SKM-1 treated with dmso at 0.1 percent for 144 hours (cell line): ENCODE measurements at regions not wholly inside any gene's neighbourhood (a gene's known extent, or its start where the extent isn't known, plus 50 kb on each side); places are given as distances from the start of the nearest gene placed in this dataset.
A peak's percentile ranks its signal among the peaks of the same experiment; 100 is the strongest.
"Not testable (repeated sequence)": the region's sequence is repeated elsewhere in the genome, so short reads cannot be mapped to it uniquely, and the experiment has no call there.

ENCODE experiments used
- DNase-seq: peaks from one replicate; lab custom pipeline; 2025; ENCODE audit not compliant: unreplicated experiment; lab: John Stamatoyannopoulos, UW

DNA sequence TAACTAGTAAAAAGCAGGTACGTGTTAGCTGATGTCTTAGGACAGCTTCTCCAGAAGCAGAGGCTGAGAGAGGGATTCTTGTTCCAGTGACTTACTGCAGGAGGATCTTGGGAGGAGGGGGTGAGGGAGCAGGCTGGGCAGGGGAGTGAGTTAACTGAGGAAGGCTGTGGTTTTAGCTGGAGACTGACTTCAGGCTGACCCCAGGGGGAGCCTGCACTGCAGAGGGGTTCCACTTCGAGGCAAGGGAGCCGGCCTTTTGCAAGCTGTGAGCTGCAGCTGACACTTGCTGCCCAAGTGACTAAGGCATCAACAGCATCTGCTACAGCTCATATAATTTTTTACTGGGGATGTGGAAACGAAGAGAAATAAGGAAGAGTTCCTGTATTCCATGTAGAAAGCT, 50.4 kb upstream of the SOD1 start:
- peak; percentile 11 for DNase-seq

DNA sequence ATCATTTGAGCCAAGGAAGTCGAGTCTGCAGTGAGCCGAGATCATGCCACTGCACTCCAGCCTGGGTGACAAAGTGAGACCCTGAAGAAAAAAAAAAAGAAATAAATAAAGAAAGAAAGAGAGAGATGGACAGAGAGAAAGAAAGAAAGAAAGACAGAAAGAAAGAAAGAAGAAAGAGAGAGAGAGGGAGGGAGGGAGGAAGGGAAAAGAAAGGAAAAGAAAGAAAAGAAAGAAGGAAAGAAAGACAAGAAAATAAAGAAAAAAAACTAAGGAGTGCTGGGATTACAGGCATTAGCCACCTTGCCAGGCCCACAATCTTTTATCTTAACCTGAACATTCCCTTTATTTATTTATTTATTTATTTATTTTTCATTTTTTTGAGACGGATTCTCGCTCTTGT, 51.7 kb upstream of the SOD1 start:
- DNase-seq: no peak

DNA sequence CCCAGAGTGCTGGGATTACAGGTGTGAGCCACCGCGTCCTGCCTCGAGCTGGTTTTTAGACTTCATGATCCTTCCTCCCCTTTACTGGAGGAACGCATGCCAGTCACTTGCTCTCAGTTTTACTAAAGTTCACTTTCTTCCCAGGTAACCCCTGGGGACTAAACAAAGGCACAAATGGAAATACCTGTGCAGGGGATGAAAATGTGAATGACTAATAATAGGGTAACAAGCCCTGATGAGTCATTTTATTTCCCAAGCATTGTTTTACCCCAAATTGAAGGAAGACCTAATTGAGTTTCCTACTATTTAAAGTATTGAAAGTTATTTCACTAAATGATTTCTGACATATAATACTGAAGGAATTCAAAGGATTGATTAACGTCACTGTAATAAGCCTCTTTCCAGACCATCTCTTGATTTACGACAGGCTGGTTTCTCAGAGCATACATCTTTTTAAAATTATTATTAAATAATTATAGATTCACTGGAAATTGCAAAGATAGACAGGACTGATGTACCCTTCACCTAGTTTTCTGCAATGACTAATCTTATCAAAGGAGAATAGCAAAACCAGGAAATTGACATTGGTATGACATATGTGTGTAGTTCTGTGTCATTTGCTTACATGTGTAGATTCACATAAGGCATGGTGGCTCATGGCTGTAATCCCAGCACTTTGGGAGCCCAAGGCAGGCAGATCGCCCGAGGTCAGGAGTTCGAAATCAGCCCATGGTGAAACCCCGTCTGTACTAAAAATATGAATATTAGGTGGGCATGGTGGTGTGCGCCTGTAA, 53.2 kb upstream of the SOD1 start:
- no peak for DNase-seq

DNA sequence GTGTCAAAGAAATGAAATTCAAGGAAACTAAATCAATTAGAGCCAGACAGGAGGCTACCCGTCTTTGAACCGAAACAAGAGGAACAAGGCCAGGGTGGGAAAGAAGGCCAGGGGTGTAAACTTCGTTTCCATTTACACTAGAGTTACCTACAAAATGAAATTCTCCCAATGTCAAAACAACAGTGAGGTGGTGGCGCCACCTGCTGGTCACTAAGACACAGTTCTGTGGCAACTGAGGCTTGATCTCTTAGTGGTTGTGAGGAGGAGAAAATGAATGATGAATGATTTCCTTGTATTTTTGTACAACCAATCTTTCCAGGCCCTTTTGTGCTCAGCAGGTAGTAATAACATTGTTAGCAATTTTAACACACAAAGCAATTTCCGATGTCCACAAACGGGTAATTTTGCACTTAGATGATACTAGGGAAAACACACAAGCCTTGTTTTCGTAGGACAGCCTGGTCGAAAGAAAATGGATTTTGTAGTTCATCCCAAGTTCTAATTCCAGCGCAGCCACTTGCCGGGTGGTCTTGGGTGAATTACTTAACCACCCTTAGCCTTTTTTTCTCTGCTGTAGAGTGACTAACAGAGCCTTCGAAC, 54.8 kb upstream of the SOD1 start:
- peak; percentile 65 for DNase-seq

DNA sequence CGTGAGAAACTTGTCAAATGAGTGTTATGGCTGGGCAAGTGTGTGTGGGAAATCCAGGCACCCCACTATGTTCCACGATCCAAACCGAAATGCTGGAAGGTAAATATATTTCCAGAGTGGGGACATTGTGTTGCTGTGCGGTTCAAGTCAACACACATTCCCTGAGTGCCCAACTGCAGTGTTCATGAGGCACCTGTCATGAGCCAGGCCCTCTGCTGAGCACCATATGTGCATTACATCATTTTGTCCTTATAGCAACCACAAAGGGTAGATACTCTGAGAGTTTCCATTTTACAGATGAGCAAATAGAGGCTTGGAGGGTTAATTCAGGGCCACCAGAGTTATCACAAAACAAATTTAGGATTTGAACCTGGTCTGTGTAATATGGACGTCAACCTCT, 59.9 kb upstream of the SOD1 start:
- DNase-seq: no peak

DNA sequence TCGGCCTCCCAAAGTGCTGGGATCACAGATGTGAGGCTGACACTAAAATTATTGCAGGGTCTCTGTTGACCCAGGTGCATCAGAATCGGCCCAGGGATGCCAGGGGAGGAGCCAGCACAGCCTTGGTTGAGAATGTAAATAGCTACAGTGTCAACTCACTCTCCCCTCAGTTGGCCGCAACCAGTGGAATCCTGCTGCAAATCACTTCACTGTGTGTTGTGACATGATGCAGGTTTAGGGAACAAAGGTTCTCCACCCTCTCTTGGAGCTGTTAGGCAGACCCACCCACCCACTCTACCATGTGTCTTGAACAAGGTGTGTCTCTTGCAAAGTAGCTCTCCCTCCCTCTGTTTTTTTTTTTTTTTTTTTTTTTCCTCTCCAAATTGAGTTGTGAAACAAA, 60.5 kb upstream of the SOD1 start:
- DNase-seq: no peak

DNA sequence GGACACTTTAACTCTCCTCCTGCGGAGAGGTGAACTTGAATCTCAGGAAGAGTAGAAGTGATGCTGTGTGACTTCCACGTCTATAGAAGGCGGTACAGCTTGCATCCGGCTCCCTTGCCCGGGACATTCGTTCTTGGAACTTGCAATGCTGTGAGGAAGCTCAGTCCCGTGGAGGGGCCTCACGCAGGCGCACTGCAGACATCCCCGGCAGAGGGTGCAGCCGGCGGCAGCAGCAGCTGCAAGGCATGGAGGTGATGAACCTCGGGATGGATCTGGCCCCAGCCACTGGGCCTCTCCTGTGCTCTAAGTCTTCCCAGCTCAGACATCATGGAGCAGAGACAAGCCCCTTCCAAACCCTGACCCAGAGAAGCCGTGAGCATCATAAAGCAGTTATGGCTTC, 61.8 kb upstream of the SOD1 start:
- DNase-seq: no peak

DNA sequence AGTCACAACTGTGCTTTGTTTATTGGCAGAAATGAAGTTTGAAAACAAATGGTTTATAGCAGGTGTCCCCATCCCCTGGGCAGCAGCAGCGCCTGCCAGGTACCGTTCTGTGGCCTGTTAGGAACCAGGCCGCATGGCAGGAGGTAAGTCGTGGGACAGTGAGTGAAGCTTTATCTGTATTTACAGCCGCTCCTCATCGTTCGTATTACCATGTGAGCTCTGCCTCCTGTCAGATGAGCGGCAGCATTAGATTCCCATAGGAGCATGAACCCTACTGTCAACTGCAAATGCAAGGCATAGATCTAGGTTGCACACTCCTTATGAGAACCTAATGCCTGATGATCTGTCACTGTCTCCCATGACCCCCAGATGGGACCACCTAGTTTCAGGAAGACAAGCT, 63.4 kb upstream of the SOD1 start:
- DNase-seq: no peak

DNA sequence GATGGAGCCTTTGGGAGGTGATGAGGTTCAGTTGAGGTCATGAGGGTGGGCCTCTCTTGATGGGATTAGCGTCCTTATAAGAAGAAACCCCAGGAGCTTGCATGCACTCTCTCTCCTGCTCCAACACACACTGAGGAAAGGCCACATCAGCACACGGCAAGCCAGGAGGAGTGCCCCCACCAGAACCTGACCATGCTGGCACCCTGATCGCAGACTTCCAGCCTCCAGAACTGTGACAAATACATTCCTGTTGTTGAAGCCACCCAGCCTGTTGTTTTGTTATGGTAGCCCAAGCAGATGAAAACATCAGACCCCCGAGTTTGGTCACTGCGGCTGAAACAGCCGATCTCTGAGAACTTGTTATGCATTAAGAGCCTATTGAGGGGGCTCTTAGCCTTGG, 64.8 kb upstream of the SOD1 start:
- DNase-seq: no peak

DNA sequence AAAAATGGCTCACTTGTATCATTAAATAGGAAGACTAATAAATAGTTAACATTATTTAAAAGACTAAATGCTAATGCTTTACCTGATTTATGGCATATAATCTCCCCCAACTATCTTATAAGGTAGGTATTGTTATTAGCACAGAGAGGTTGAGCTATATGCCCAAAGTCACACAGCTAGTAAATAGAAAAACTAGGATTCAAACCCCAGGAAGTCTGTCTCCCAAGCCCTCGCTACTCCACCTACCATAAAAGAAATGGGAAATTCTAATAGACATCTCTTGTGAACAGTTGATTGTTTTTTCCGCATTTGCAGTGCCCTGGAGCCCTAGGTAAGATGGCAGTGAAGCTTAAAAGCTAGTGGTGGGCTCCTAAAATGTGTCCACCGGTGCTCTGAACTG, 65.2 kb upstream of the SOD1 start:
- no peak for DNase-seq

DNA sequence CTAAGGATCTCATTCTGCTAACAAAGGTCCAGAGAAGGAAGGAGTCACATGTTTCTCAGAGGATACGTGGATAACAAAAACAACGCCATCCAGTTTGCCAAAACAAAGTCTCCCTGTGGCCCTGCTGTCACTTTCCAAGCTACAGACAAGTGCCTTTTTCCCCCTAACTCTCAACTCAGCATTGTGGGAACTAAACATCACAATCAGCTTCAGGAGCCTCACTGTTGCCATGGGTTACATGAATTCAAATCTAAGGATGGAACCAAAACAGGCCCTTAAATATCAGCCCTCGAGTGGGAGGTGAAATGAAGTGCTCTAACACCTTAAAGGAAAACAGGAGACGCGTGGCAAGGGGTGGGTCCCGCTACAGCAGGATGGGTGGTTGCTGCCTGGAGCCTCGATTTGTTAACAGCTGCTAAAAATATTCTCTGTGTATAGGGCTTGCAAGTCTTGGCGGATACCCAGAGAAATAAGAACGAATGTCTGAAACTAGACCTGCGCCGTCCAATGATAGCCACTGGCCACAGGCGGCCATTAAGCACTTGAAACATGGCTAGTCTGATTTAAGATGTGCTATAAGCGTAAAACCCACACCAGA, 66.4 kb upstream of the SOD1 start:
- DNase-seq: no peak

DNA sequence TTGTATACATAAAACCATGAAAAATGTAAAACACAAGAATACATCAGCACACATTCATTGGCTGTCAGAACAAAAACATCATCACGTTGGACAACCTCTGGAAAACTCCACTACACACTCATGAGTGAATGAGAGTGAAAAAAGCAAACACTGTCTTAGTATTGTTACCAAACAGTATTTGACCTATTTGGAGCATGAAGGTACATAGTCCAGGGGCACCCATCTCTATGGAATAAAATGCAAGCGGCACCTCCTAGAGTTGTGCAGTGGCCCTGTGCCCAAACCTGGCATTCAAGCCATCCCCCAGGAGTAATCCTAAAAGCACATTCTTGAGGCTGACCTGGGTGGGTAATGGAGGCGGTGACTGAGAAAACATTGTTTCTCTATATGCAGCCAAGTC, 67.0 kb upstream of the SOD1 start:
- DNase-seq: no peak

DNA sequence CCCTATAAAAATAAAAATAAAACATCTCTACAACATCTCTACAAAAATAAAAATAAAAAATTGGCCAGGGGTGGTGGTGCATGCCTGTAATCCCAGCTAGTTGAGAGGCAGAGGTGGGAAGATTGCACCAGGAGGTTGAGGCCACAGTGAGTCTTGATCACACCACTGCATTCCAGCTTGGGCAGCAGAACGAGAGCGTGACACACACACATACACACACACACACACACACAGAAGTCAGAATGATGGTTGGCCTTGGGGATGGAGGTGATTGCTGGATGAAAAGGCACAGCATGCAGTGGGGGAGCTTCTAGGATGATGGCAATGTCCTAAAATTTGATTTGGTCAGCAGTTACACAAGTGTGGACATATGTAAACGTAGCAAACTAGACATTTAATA, 69.7 kb upstream of the SOD1 start:
- no peak for DNase-seq

DNA sequence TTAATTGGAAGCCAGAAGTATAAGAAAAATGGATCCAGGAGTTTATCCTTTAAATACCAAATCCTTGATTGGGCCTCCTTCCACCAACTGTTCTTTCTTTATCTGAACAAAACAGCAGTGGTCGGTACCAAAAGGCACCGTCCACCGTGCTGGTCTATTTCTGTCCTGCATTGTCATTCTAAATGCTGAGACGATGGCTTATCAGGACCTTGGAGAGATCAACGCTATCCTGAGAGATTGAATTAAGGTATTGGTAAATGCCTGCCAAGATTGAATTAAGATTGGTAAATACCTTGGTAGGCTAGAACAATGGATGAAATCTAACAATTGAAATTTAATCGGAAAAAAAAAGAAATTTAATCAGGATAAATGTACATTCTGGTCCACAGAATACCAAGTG, 73.4 kb upstream of the SOD1 start:
- no peak for DNase-seq

DNA sequence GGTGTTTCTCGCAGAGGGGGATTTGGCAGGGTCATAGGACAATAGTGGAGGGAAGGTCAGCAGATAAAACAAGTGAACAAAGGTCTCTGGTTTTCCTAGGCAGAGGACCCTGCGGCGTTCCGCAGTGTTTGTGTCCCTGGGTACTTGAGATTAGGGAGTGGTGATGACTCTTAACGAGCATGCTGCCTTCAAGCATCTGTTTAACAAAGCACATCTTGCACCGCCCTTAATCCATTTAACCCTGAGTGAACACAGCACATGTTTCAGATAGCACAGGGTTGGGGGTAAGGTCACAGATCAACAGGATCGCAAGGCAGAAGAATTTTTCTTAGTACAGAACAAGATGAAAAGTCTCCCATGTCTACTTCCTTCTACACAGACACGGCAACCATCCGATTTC, 75.6 kb upstream of the SOD1 start:
- not testable (repeated sequence) for DNase-seq

DNA sequence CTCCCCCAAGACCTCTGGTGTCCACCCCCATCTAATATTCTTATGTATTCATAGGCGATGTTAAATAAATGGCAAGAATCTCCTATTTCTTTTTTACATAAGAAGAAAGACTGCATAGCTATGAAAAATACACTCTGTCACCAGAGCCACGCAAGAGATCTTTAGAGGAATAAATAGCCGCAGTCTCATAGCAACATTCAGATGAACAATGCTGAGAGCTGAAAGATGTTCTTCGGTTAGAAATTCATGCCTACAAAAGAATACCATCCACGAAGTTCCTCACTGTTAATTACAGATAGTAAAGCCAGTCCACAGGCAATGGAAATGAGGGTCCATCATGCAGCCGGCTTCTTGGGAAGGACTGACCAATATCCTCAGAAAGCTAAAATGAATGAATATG, 76.0 kb upstream of the SOD1 start:
- DNase-seq: no peak

DNA sequence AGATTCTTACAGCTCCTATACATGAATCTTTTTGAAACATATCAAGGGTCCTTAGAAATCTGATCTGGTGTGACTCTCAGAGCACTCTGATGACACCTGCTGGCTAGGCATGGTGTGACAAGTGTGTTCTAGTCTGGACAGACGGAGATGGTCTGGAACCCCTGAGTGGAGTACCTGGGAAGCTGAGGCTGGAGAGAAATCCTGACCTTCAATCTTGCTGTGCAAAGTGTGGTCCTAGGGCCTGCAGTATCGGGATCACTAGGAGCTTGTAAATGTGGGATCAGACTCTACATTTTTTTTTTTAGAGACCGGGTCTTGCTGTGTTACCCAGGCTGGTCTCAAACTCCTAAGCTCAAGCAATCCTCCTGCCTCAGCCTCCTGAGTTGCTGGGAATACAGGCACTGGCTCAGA, 78.6 kb upstream of the SOD1 start:
- DNase-seq: peak; percentile 51

DNA sequence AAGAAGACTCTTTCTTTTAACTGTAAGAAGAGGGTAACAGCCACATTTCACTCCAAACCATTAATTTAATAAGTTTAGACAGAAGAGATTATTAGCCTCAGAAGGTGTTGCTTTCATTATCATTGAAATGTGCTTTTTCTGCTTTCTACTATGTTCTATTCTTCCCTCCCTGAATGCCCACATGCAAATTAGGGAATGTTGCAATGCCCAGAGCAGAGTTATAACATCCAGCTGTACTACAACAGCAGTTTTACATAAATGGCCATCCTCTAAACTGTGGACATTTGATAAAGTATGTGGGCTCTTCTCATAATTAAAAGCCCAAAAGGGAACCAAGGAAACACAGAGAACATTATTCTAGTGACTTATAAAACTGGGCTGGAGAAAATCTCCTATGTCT, 82.2 kb upstream of the SOD1 start:
- no peak for DNase-seq

DNA sequence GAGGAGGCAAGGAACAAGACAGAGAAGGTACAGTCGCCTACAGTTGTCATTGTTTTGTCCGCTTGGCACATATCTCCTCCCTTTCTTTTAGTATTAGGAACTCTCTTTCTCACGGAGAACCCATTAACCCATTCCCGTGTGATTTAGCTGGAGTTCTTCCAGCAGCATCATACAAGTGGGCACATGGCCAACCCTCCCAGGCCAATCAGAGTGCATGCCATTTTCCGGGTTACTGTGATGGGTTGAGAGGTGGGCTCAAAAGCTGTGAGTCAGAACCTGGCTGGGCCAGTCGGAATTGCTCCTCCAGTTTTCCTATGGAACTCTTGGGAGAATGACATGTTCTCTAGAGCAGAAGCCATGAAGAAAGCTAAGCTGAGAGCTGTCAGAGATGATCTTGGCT, 83.1 kb upstream of the SOD1 start:
- no peak for DNase-seq

DNA sequence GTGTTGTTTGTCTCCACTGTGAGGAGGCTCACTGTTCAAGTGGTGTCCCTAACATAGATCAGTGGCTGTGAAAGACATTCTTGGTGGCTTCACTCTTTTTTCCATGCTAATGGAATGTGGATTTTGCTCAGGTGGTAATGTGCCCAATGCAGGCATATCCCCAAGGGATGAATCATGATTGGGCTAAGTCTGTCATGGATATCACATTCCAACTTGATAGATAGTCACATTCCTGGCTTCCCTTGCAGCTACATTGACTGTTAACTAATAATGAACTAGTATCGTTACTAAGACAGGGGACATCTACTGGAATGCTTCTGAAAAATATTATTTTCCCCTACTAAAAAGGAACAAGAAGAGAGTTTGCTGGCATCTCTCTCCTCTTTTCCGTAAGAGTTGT, 86.3 kb upstream of the SOD1 start:
- DNase-seq: no peak

DNA sequence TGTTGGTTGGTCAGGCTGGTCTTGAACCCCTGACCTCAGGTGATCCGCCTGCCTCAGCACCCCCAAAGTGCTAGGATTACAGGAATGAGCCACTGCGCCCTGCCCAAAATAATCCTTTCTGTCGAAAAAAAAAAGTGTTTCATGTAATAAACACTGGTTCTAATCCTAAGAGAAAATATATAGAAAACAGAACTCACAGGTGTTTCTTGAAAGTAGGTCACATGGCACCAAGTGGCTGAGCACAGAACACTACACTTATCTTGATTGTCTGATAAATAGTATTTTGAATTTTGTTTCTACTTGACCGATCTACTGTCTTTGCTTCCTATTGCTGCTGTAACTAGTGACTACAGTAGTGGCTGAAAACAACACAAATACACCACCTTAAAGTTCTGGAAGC, 87.6 kb upstream of the SOD1 start:
- DNase-seq: no peak

DNA sequence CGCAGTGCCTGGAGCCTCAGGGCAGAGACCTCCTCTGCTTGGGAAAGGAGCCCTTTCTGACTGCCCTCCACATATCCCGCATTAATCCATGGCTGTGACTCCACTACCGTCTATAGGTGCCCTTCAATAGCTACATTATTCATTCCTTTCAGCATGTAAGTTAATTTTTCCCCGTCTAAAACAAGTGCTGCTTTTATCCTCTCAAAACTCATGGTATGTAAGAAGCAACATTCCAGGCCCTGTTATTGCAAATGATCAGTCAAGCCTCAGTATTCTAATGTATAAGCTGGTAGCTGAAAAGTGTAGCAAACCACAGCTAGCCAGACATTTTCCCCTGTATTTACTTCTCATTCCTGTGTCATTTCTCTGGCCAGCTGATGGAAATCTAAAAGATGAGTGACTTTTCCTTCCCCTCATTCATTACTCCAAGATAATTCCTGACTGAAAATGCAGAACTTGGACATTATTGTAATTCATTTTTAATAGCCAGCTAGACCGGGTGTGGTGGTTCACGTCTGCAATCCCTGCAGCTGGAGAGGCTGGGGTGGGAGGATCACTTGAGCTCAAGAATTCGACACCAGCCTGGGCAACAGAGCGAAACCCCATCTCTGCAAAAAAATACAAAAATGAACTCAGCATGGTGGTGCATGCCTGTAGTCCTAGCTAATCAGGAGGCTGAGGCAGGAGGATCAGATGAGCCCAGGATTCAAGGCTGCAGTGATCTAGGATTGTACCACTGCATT, 88.5 kb upstream of the SOD1 start:
- no peak for DNase-seq
